ENCODE measurements at regions not wholly inside any gene's neighbourhood (a gene's known extent, or its start where the extent isn't known, plus 50 kb on each side); places are given as distances from the start of the nearest gene placed in this dataset.

DNA sequence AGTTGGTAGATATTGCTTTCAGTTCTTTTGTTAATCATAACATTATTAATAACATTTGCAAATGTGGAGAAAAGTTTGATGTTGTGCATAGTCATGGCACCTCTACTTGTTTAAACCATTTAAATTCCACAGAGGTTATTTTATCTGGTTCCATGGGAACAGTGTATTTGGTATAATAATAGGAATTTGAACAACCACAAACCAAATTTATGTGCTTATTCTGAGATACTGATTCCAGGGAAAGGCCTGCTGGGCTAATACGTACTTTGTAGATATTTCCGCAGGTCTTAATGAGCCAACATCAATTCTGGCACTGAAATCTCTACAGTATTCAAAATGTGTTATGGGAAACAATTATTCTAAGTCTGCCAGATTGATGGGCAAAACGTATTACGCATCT is 319.0 kb downstream of the DKK2 start:
- no TSS peak for BruUV-seq (replicated peaks)
- Histone ChIP-seq H3K4me3 (ENCODE audit: low read depth, low read length) (no peak overlapping the region), H3K27me3 (replicated peaks; ENCODE audit: control insufficient read depth, insufficient read depth, low read length) (no peaks in the 10 kb centered on the region), H3K36me3 (ENCODE audit: control insufficient read depth, insufficient read depth, low read length) (no peaks in the 10 kb centered on the region), H3K9me3 (no peaks in the 10 kb centered on the region), H3K4me1 (peaks cover 9% of the 10 kb centered on the region)
- Mint-ChIP-seq H3K9me3 (ENCODE audit: unreplicated experiment) (no peaks in the 10 kb centered on the region), H3K4me1 (ENCODE audit: low read depth, unreplicated experiment) (peaks cover 8% of the 10 kb centered on the region), H3K27me3 (ENCODE audit: insufficient read depth, unreplicated experiment) (no peaks in the 10 kb centered on the region), H3K36me3 (ENCODE audit: insufficient read depth, unreplicated experiment) (no peaks in the 10 kb centered on the region), H3K4me3 (ENCODE audit: unreplicated experiment) (no peak overlapping the region), H3K27ac (ENCODE audit: unreplicated experiment) (no peak overlapping the region)
- no peak for DNase-seq
- intact Hi-C loops (cut with micrococcal nuclease; ENCODE audit: unreplicated experiment) = no loop called here
- CTCF ChIA-PET = no interaction called here
- TF ChIP-seq, protein P1, sequence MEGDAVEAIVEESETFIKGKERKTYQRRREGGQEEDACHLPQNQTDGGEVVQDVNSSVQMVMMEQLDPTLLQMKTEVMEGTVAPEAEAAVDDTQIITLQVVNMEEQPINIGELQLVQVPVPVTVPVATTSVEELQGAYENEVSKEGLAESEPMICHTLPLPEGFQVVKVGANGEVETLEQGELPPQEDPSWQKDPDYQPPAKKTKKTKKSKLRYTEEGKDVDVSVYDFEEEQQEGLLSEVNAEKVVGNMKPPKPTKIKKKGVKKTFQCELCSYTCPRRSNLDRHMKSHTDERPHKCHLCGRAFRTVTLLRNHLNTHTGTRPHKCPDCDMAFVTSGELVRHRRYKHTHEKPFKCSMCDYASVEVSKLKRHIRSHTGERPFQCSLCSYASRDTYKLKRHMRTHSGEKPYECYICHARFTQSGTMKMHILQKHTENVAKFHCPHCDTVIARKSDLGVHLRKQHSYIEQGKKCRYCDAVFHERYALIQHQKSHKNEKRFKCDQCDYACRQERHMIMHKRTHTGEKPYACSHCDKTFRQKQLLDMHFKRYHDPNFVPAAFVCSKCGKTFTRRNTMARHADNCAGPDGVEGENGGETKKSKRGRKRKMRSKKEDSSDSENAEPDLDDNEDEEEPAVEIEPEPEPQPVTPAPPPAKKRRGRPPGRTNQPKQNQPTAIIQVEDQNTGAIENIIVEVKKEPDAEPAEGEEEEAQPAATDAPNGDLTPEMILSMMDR (IDR thresholded peaks at IDR 0.05; ENCODE audit: insufficient read depth in 1 of 2, low read depth in 1 of 2, low read length in 1 of 2, severe bottlenecking in 1 of 2, unreplicated experiment in 1 of 2) = no peak
- POLR2A ChIA-PET = no interaction called here

DNA sequence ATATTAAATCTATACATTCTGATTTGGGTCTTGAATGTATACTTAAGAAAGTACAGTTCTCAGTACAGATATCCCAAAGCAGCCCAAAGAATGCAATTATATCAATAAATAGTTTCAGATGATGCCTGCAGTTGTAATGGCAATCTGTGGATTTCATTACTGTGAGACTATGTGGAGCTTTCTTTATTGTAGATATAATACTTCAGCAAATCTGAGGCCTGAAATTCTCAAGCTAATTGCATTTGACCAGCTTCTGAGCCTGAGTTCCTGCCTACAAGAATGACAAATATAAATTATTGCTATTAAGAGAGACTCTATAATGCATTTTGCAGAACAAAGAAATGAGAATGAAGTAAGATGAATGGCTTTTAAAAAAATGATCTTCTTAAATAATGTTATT is 320.3 kb downstream of the DKK2 start:
- BruUV-seq (replicated peaks) = no TSS peak
- Mint-ChIP-seq H3K27ac (ENCODE audit: unreplicated experiment) (no peak overlapping the region), H3K36me3 (ENCODE audit: insufficient read depth, unreplicated experiment) (no peaks in the 10 kb centered on the region), H3K4me1 (ENCODE audit: low read depth, unreplicated experiment) (peaks cover 8% of the 10 kb centered on the region), H3K27me3 (ENCODE audit: insufficient read depth, unreplicated experiment) (no peaks in the 10 kb centered on the region), H3K4me3 (ENCODE audit: unreplicated experiment) (no peak overlapping the region), H3K9me3 (ENCODE audit: unreplicated experiment) (no peaks in the 10 kb centered on the region)
- TF ChIP-seq, protein P1 (IDR thresholded peaks at IDR 0.05; ENCODE audit: insufficient read depth in 1 of 2, low read depth in 1 of 2, low read length in 1 of 2, severe bottlenecking in 1 of 2, unreplicated experiment in 1 of 2) = no peak
- Histone ChIP-seq H3K36me3 (ENCODE audit: control insufficient read depth, insufficient read depth, low read length) (no peaks in the 10 kb centered on the region), H3K4me3 (ENCODE audit: low read depth, low read length) (no peak overlapping the region), H3K4me1 (peaks cover 9% of the 10 kb centered on the region), H3K9me3 (no peaks in the 10 kb centered on the region), H3K27me3 (replicated peaks; ENCODE audit: control insufficient read depth, insufficient read depth, low read length) (no peaks in the 10 kb centered on the region)
- ChIA-PET CTCF (no interaction called here), POLR2A (no interaction called here)
- intact Hi-C loops (cut with micrococcal nuclease; ENCODE audit: unreplicated experiment) = no loop called here
- no peak for DNase-seq

DNA sequence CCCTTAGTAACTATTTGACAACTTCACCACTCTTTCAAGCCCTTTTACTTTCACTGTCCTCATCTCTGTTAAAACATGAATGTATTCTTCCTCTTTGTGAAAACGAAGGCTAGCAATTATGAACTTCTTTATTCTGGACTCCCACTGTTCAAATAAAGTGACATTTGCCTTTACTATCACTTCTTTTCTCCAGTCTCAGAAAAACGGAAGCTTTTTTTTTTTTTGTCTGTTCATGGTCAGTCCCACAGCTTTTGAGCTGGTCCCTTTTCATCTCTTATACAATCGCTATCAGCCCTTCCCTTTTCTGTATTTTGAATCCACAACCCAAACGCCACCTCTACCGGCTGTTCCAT is 327.7 kb downstream of the DKK2 start:
- Histone ChIP-seq H3K27me3 (replicated peaks; ENCODE audit: control insufficient read depth, insufficient read depth, low read length) (no peaks in the 10 kb centered on the region), H3K4me1 (no peaks in the 10 kb centered on the region), H3K4me3 (ENCODE audit: low read depth, low read length) (no peak overlapping the region), H3K36me3 (ENCODE audit: control insufficient read depth, insufficient read depth, low read length) (no peaks in the 10 kb centered on the region), H3K9me3 (no peaks in the 10 kb centered on the region)
- no TSS peak for BruUV-seq (replicated peaks)
- ChIA-PET POLR2A (no interaction called here), CTCF (no interaction called here)
- H3K4me3 Mint-ChIP-seq (ENCODE audit: unreplicated experiment) = no peak overlapping the region
- H3K27ac Mint-ChIP-seq (ENCODE audit: unreplicated experiment) = no peak overlapping the region
- H3K36me3 Mint-ChIP-seq (ENCODE audit: insufficient read depth, unreplicated experiment) = no peaks in the 10 kb centered on the region
- no peaks in the 10 kb centered on the region for H3K4me1 Mint-ChIP-seq (ENCODE audit: low read depth, unreplicated experiment)
- TF ChIP-seq, protein P1 (IDR thresholded peaks at IDR 0.05; ENCODE audit: insufficient read depth in 1 of 2, low read depth in 1 of 2, low read length in 1 of 2, severe bottlenecking in 1 of 2, unreplicated experiment in 1 of 2) = no peak
- no peak for DNase-seq
- no peaks in the 10 kb centered on the region for H3K9me3 Mint-ChIP-seq (ENCODE audit: unreplicated experiment)
- H3K27me3 Mint-ChIP-seq (ENCODE audit: insufficient read depth, unreplicated experiment) = no peaks in the 10 kb centered on the region
- intact Hi-C loops (cut with micrococcal nuclease; ENCODE audit: unreplicated experiment) = no loop called here

Measured in Caco-2 (cell line).